Left ventricle myocardium inferior (tissue), 1 donor: ENCODE measurements at regions not wholly inside any gene's neighbourhood (a gene's known extent, or its start where the extent isn't known, plus 50 kb on each side); places are given as distances from the start of the nearest gene placed in this dataset.

Experiments used
- DNase-seq: peaks from one replicate; pipeline ENCODE4 v3.0.0-alpha.2; 2020
- H3K27ac ChIP-seq: fragments of 200-600 bp; replicated peaks from 2 replicates; pipeline ENCODE4 v1.8.0; 2021
- H3K27me3 ChIP-seq: fragments of 200-600 bp; 2 replicates; pipeline ENCODE4 v1.8.0; 2021; ENCODE audit warnings: low read depth
- H3K36me3 ChIP-seq: fragments of 200-600 bp; 2 replicates; pipeline ENCODE4 v1.8.0; 2021
- H3K4me1 ChIP-seq: fragments of 200-600 bp; 2 replicates; pipeline ENCODE4 v1.8.0; 2021
- H3K4me3 ChIP-seq: fragments of 200-600 bp; 2 replicates; pipeline ENCODE4 v1.8.0; 2021; ENCODE audit warnings: mild to moderate bottlenecking, moderate library complexity
- H3K9me3 ChIP-seq: fragments of 200-600 bp; replicated peaks from 2 replicates; pipeline ENCODE4 v1.8.0; 2021
- CTCF ChIP-seq: fragments of 200-600 bp; IDR thresholded peaks from 2 replicates; pipeline ENCODE4 v1.8.0; 2021; ENCODE audit warnings: antibody characterized with exemption, mild to moderate bottlenecking, borderline replicate concordance
- intact Hi-C: fragments of 100-400 bp; cut with micrococcal nuclease; formaldehyde crosslinking; loops from one replicate; pipeline ENCODE4 v1.11.0; 2022
- donor health status: DM: no; HTN: yes; CAD: no; lungs with severe emphysema.

GRCh38 chr13:59451236-59451635 lies 712.5 kb downstream of the DIAPH3 start:
- no peak for DNase-seq
- H3K4me3 ChIP-seq = no peak overlapping the region
- H3K4me1 ChIP-seq = no peaks in the 10 kb centered on the region
- TF ChIP-seq CTCF = no peak
- intact Hi-C loops = no loop called here
- no peaks in the 10 kb centered on the region for H3K27me3 ChIP-seq
- H3K27ac ChIP-seq = no peak overlapping the region
- no peaks in the 10 kb centered on the region for H3K9me3 ChIP-seq
- H3K36me3 ChIP-seq = no peaks in the 10 kb centered on the region

GRCh38 chr13:59452189-59452890 lies 711.4 kb downstream of the DIAPH3 start:
- no peak overlapping the region for H3K4me3 ChIP-seq
- H3K9me3 ChIP-seq = no peaks in the 10 kb centered on the region
- TF ChIP-seq CTCF = no peak
- no peaks in the 10 kb centered on the region for H3K4me1 ChIP-seq
- no peaks in the 10 kb centered on the region for H3K36me3 ChIP-seq
- H3K27ac ChIP-seq = no peak overlapping the region
- no peak for DNase-seq
- intact Hi-C loops = no loop called here
- no peaks in the 10 kb centered on the region for H3K27me3 ChIP-seq

GRCh38 chr13:59458908-59459579 lies 704.7 kb downstream of the DIAPH3 start:
- TF ChIP-seq CTCF = no peak
- no peaks in the 10 kb centered on the region for H3K36me3 ChIP-seq
- H3K4me3 ChIP-seq = no peak overlapping the region
- no peaks in the 10 kb centered on the region for H3K9me3 ChIP-seq
- H3K27me3 ChIP-seq = no peaks in the 10 kb centered on the region
- H3K27ac ChIP-seq = peak overlapping the region; percentile 76
- no peak for DNase-seq
- H3K4me1 ChIP-seq = peaks cover 25% of the 10 kb centered on the region
- intact Hi-C loops = no loop called here

GRCh38 chr13:59459972-59460371 lies 703.8 kb downstream of the DIAPH3 start:
- H3K27ac ChIP-seq = peak overlapping the region; percentile 76
- no peaks in the 10 kb centered on the region for H3K9me3 ChIP-seq
- H3K4me1 ChIP-seq = peaks cover 25% of the 10 kb centered on the region
- H3K4me3 ChIP-seq = no peak overlapping the region
- no peaks in the 10 kb centered on the region for H3K36me3 ChIP-seq
- DNase-seq = no peak
- TF ChIP-seq CTCF = no peak
- H3K27me3 ChIP-seq = no peaks in the 10 kb centered on the region
- intact Hi-C loops = no loop called here

GRCh38 chr13:59461411-59461810 lies 702.3 kb downstream of the DIAPH3 start:
- no peak for DNase-seq
- no peak for TF ChIP-seq CTCF
- peaks cover 25% of the 10 kb centered on the region for H3K4me1 ChIP-seq
- intact Hi-C loops = no loop called here
- peak overlapping the region; percentile 53 for H3K27ac ChIP-seq
- no peaks in the 10 kb centered on the region for H3K36me3 ChIP-seq
- no peaks in the 10 kb centered on the region for H3K27me3 ChIP-seq
- H3K9me3 ChIP-seq = no peaks in the 10 kb centered on the region
- H3K4me3 ChIP-seq = no peak overlapping the region
